Muscle of arm (tissue), 1 donor: ENCODE measurements at regions not wholly inside any gene's neighbourhood (a gene's known extent, or its start where the extent isn't known, plus 50 kb on each side); places are given as distances from the start of the nearest gene placed in this dataset.

Source experiments
- DNase-seq: peaks from one replicate; pipeline ENCODE4 v3.0.0-alpha.2; 2013

GRCh38 chr2:176813156-176813555 lies 399.4 kb upstream of the HNRNPA3 start:
- DNase-seq, result no peak

- peak; percentile 72 for DNase-seq
These were observed 399.0 kb upstream of the HNRNPA3 start for GRCh38 chr2:176813621-176814049.

GRCh38 chr2:176814274-176814673 lies 398.3 kb upstream of the HNRNPA3 start:
- no peak for DNase-seq

- DNase-seq, result peak; percentile 43
These were observed 397.7 kb upstream of the HNRNPA3 start for GRCh38 chr2:176814740-176815367.

GRCh38 chr2:176817061-176817565 lies 395.5 kb upstream of the HNRNPA3 start:
- no peak for DNase-seq

GRCh38 chr2:176818076-176818475 lies 394.5 kb upstream of the HNRNPA3 start:
- no peak for DNase-seq

GRCh38 chr2:176818617-176819016 lies 394.0 kb upstream of the HNRNPA3 start:
- no peak for DNase-seq

GRCh38 chr2:176819306-176819705 lies 393.3 kb upstream of the HNRNPA3 start:
- DNase-seq, result no peak

GRCh38 chr2:176820371-176820932 lies 392.1 kb upstream of the HNRNPA3 start:
- no peak for DNase-seq

GRCh38 chr2:176821350-176821749 lies 391.2 kb upstream of the HNRNPA3 start:
- no peak for DNase-seq

- no peak for DNase-seq
These were observed 390.5 kb upstream of the HNRNPA3 start for GRCh38 chr2:176822060-176822459.

- DNase-seq, result no peak
These were observed 386.2 kb upstream of the HNRNPA3 start for GRCh38 chr2:176826356-176826755.

GRCh38 chr2:176826984-176827668 lies 385.5 kb upstream of the HNRNPA3 start:
- no peak for DNase-seq

GRCh38 chr2:176830362-176830761 lies 382.2 kb upstream of the HNRNPA3 start:
- DNase-seq, result no peak

- no peak for DNase-seq
These were observed 380.5 kb upstream of the HNRNPA3 start for GRCh38 chr2:176832086-176832485.

- peak; percentile 27 for DNase-seq
These were observed 378.9 kb upstream of the HNRNPA3 start for GRCh38 chr2:176833671-176834070.

- peak; percentile 74 for DNase-seq
These were observed 378.4 kb upstream of the HNRNPA3 start for GRCh38 chr2:176834226-176834625.

GRCh38 chr2:176843208-176843607 lies 369.4 kb upstream of the HNRNPA3 start:
- no peak for DNase-seq

GRCh38 chr2:176844461-176844860 lies 368.1 kb upstream of the HNRNPA3 start:
- DNase-seq, result no peak

- no peak for DNase-seq
These were observed 366.9 kb upstream of the HNRNPA3 start for GRCh38 chr2:176845718-176846117.

- DNase-seq, result no peak
These were observed 365.0 kb upstream of the HNRNPA3 start for GRCh38 chr2:176847575-176847974.

- no peak for DNase-seq
These were observed 363.8 kb upstream of the HNRNPA3 start for GRCh38 chr2:176848844-176849243.
